ENCODE measurements at regions not wholly inside any gene's neighbourhood (a gene's known extent, or its start where the extent isn't known, plus 50 kb on each side); places are given as distances from the start of the nearest gene placed in this dataset.

- Histone ChIP-seq H4K20me1 (ENCODE audit: insufficient read depth) (no peaks in the 10 kb centered on the region), H3K79me2 (ENCODE audit: low read depth) (no peaks in the 10 kb centered on the region), H3K27me3 (ENCODE audit: insufficient read depth, low read depth) (no peaks in the 10 kb centered on the region), H2AFZ (no peak overlapping the region), H3K9me3 (ENCODE audit: insufficient read depth, low read depth) (no peaks in the 10 kb centered on the region), H3K4me3 (no peak overlapping the region), H3K27ac (no peak overlapping the region), H3F3A (ENCODE audit: insufficient read depth, low read depth) (no peaks in the 10 kb centered on the region), H3K9me2 (ENCODE audit: insufficient read depth) (no peaks in the 10 kb centered on the region; the same call in 1 of the 2 replicates), H3K4me1 (replicated peaks; ENCODE audit: insufficient read depth) (no peaks in the 10 kb centered on the region), H3K36me3 (ENCODE audit: low read depth) (0 out of 2 replicates have a peak, but pooled peaks cover 3% of the 10 kb centered on the region), H3K4me2 (no peak overlapping the region)
- CTCF ChIA-PET: interaction anchor here (0.6 kb wide), 1 partner anchor 410 kb away, joined by 3 read pairs; no protein-coding TSS in a partner anchor
- no peak for DNase-seq
- TF ChIP-seq CTCF (conservative IDR thresholded peaks at IDR 0.05): no peak
- TF ChIP-seq EZH2 (IDR thresholded peaks at IDR 0.05; ENCODE audit: low read depth): no peak
- intact Hi-C loops (cut with micrococcal nuclease; ENCODE audit: unreplicated experiment): no loop called here
- BruUV-seq (replicated peaks): no TSS peak
- POLR2A ChIA-PET (ENCODE audit: unreplicated experiment): no interaction called here
These were observed 331.8 kb downstream of the CYP26B1 start for GRCh38 chr2:71815701-71816474.

GRCh38 chr2:71814885-71815284 lies 332.8 kb downstream of the CYP26B1 start:
- Histone ChIP-seq H3F3A (ENCODE audit: insufficient read depth, low read depth) (no peaks in the 10 kb centered on the region), H3K4me2 (no peak overlapping the region), H3K9me2 (ENCODE audit: insufficient read depth) (no peaks in the 10 kb centered on the region; the same call in 1 of the 2 replicates), H2AFZ (no peak overlapping the region), H3K27me3 (ENCODE audit: insufficient read depth, low read depth) (no peaks in the 10 kb centered on the region), H4K20me1 (ENCODE audit: insufficient read depth) (no peaks in the 10 kb centered on the region), H3K27ac (no peak overlapping the region), H3K4me3 (no peak overlapping the region), H3K9me3 (ENCODE audit: insufficient read depth, low read depth) (no peaks in the 10 kb centered on the region), H3K4me1 (replicated peaks; ENCODE audit: insufficient read depth) (no peaks in the 10 kb centered on the region), H3K79me2 (ENCODE audit: low read depth) (no peaks in the 10 kb centered on the region), H3K36me3 (ENCODE audit: low read depth) (no peaks in the 10 kb centered on the region)
- BruUV-seq (replicated peaks): no TSS peak
- TF ChIP-seq CTCF (conservative IDR thresholded peaks at IDR 0.05): no peak
- no peak for TF ChIP-seq EZH2 (IDR thresholded peaks at IDR 0.05; ENCODE audit: low read depth)
- POLR2A ChIA-PET (ENCODE audit: unreplicated experiment): no interaction called here
- intact Hi-C loops (cut with micrococcal nuclease; ENCODE audit: unreplicated experiment): no loop called here
- CTCF ChIA-PET: interaction anchor here (0.6 kb wide), 1 partner anchor 411 kb away, joined by 3 read pairs; no protein-coding TSS in a partner anchor
- no peak for DNase-seq

GRCh38 chr2:71813807-71814470 lies 333.7 kb downstream of the CYP26B1 start:
- BruUV-seq (replicated peaks): no TSS peak
- no peak overlapping the region for H2AFZ ChIP-seq
- no peak for TF ChIP-seq CTCF (conservative IDR thresholded peaks at IDR 0.05)
- TF ChIP-seq EZH2 (IDR thresholded peaks at IDR 0.05; ENCODE audit: low read depth): no peak
- H3K27me3 ChIP-seq (ENCODE audit: insufficient read depth, low read depth): no peaks in the 10 kb centered on the region
- no peaks in the 10 kb centered on the region for H3K36me3 ChIP-seq (ENCODE audit: low read depth)
- H3K9me3 ChIP-seq (ENCODE audit: insufficient read depth, low read depth): no peaks in the 10 kb centered on the region
- ChIA-PET CTCF (no interaction called here), POLR2A (ENCODE audit: unreplicated experiment) (no interaction called here)
- H3K27ac ChIP-seq: no peak overlapping the region
- no peaks in the 10 kb centered on the region for H3K79me2 ChIP-seq (ENCODE audit: low read depth)
- no peaks in the 10 kb centered on the region for H4K20me1 ChIP-seq (ENCODE audit: insufficient read depth)
- H3F3A ChIP-seq (ENCODE audit: insufficient read depth, low read depth): no peaks in the 10 kb centered on the region
- H3K4me1 ChIP-seq (replicated peaks; ENCODE audit: insufficient read depth): no peaks in the 10 kb centered on the region
- H3K4me2 ChIP-seq: no peak overlapping the region
- no peaks in the 10 kb centered on the region for H3K9me2 ChIP-seq (ENCODE audit: insufficient read depth)
- H3K4me3 ChIP-seq: no peak overlapping the region
- DNase-seq: no peak
- intact Hi-C loops (cut with micrococcal nuclease; ENCODE audit: unreplicated experiment): no loop called here

Data from PC-9 (cell line).